ENCODE measurements at regions not wholly inside any gene's neighbourhood (a gene's known extent, or its start where the extent isn't known, plus 50 kb on each side); places are given as distances from the start of the nearest gene placed in this dataset.

DNA sequence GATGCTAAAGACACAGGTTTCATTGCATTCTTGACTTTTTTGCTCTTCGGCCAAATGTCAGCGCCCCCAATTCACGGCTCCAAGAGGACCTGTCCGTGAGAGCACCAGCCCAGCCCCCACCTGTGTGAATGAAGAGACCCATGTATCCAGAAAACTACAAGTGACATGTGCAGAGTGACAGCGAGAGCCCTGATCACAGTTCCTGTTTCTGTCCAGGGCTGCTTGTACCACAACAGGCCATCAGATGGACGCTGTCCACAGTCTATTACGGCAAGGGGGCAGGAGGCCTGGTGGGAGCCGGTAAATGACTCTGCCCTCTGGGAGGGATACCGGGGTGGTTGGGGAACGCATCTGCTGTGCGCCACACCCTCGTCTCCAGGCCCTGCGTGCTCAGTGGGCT lies 520.9 kb upstream of the ID2 start:
- TF ChIP-seq, protein P1, sequence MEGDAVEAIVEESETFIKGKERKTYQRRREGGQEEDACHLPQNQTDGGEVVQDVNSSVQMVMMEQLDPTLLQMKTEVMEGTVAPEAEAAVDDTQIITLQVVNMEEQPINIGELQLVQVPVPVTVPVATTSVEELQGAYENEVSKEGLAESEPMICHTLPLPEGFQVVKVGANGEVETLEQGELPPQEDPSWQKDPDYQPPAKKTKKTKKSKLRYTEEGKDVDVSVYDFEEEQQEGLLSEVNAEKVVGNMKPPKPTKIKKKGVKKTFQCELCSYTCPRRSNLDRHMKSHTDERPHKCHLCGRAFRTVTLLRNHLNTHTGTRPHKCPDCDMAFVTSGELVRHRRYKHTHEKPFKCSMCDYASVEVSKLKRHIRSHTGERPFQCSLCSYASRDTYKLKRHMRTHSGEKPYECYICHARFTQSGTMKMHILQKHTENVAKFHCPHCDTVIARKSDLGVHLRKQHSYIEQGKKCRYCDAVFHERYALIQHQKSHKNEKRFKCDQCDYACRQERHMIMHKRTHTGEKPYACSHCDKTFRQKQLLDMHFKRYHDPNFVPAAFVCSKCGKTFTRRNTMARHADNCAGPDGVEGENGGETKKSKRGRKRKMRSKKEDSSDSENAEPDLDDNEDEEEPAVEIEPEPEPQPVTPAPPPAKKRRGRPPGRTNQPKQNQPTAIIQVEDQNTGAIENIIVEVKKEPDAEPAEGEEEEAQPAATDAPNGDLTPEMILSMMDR (conservative IDR thresholded peaks at IDR 0.05), result no peak
- H3K36me3 Mint-ChIP-seq (ENCODE audit: low read depth), result no peaks in the 10 kb centered on the region
- no peaks in the 10 kb centered on the region for H3K27me3 Mint-ChIP-seq (ENCODE audit: insufficient read depth)
- Histone ChIP-seq H3K36me3 (ENCODE audit: control insufficient read depth, insufficient read depth, low read length) (no peaks in the 10 kb centered on the region), H3K9ac (ENCODE audit: extremely low read depth, low read length, poor library complexity, severe bottlenecking) (no peak overlapping the region), H3K27me3 (ENCODE audit: control insufficient read depth, insufficient read depth, low read length, poor library complexity, severe bottlenecking) (no peaks in the 10 kb centered on the region), H3K4me3 (ENCODE audit: low read length) (no peak overlapping the region), H3K9me3 (ENCODE audit: control insufficient read depth, low read length) (peaks cover 4% of the 10 kb centered on the region), H3K4me1 (ENCODE audit: control insufficient read depth, insufficient read depth, low read length) (no peaks in the 10 kb centered on the region), H3K27ac (ENCODE audit: low read depth, low read length) (no peak overlapping the region)
- no peak overlapping the region for H3K27ac Mint-ChIP-seq
- 93 to 95% methylated on average over 9 to 13 of the region's 13 CpGs for WGBS, 2 experiments (ENCODE audit: insufficient coverage in 1 of 2, insufficient read length in 1 of 2)
- no peak overlapping the region for H3K4me3 Mint-ChIP-seq
- no peak for DNase-seq
- peaks cover 16% of the 10 kb centered on the region for H3K4me1 Mint-ChIP-seq
- peaks cover 3% of the 10 kb centered on the region for H3K9me3 Mint-ChIP-seq

DNA sequence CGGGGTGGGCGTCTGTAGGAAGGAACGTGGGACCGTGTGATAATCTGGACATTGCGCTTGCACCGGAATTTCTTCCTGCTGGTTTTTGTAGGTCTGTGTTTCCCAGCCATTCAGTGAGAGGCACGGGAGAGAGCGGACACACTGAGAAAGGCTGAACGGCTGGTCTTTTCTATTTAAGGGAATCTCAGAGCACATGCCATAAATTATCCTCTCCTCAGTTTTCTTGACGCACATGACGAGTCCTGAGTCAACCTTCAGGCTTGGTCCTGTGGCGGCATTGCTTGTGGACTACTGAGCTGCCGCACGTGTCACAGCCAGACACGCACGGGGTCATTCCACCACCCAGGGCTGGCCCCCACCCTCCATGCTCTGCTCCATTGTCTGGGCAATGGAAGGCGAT lies 519.3 kb upstream of the ID2 start:
- 87 to 96% methylated on average over 16 to 17 of the region's 17 CpGs for WGBS, 2 experiments (ENCODE audit: insufficient coverage in 1 of 2, insufficient read length in 1 of 2)
- Mint-ChIP-seq H3K36me3 (ENCODE audit: low read depth) (no peaks in the 10 kb centered on the region), H3K4me3 (no peak overlapping the region), H3K9me3 (peaks cover 3% of the 10 kb centered on the region), H3K27ac (no peak overlapping the region), H3K4me1 (peaks cover 16% of the 10 kb centered on the region), H3K27me3 (ENCODE audit: insufficient read depth) (no peaks in the 10 kb centered on the region)
- H3K4me1 ChIP-seq (ENCODE audit: control insufficient read depth, insufficient read depth, low read length), result no peaks in the 10 kb centered on the region
- peak overlapping the region; percentile 68 for H3K27ac ChIP-seq (ENCODE audit: low read depth, low read length)
- no peaks in the 10 kb centered on the region for H3K9me3 ChIP-seq (ENCODE audit: control insufficient read depth, low read length)
- H3K36me3 ChIP-seq (ENCODE audit: control insufficient read depth, insufficient read depth, low read length), result no peaks in the 10 kb centered on the region
- no peaks in the 10 kb centered on the region for H3K27me3 ChIP-seq (ENCODE audit: control insufficient read depth, insufficient read depth, low read length, poor library complexity, severe bottlenecking)
- H3K4me3 ChIP-seq (ENCODE audit: low read length), result no peak overlapping the region
- H3K9ac ChIP-seq (ENCODE audit: extremely low read depth, low read length, poor library complexity, severe bottlenecking), result no peak overlapping the region
- no peak for DNase-seq
- TF ChIP-seq, protein P1 (conservative IDR thresholded peaks at IDR 0.05), result no peak

DNA sequence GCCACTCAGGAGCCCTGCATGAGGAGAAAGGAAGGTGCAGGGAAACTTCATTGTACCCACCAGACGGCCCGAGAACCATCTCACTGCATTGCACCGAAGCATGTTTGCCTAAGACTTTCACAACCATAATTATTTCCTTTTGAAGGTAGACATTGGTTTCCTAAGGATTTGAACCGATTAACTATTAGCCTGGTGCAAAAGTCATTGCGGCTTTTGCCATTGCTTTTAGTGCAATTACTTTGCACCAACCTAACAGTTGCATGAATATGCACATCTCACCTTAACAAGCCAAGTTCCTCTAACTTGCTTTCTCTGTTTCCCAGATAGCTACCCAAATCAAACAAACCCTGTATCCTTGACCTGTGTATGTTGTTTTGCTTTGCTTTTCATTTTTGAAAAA lies 516.3 kb upstream of the ID2 start:
- Histone ChIP-seq H3K36me3 (ENCODE audit: control insufficient read depth, insufficient read depth, low read length) (no peaks in the 10 kb centered on the region), H3K9me3 (ENCODE audit: control insufficient read depth, low read length) (no peaks in the 10 kb centered on the region), H3K9ac (ENCODE audit: extremely low read depth, low read length, poor library complexity, severe bottlenecking) (no peak overlapping the region), H3K4me3 (ENCODE audit: low read length) (no peak overlapping the region), H3K4me1 (ENCODE audit: control insufficient read depth, insufficient read depth, low read length) (peaks cover 3% of the 10 kb centered on the region), H3K27me3 (ENCODE audit: control insufficient read depth, insufficient read depth, low read length, poor library complexity, severe bottlenecking) (no peaks in the 10 kb centered on the region), H3K27ac (ENCODE audit: low read depth, low read length) (no peak overlapping the region)
- no peak overlapping the region for H3K27ac Mint-ChIP-seq
- no peak for DNase-seq
- H3K9me3 Mint-ChIP-seq, result no peaks in the 10 kb centered on the region
- TF ChIP-seq, protein P1 (conservative IDR thresholded peaks at IDR 0.05), result no peak
- H3K36me3 Mint-ChIP-seq (ENCODE audit: low read depth), result no peaks in the 10 kb centered on the region
- no peaks in the 10 kb centered on the region for H3K27me3 Mint-ChIP-seq (ENCODE audit: insufficient read depth)
- 89 to 98% methylated on average over 4 to 5 of the region's 5 CpGs for WGBS, 2 experiments (ENCODE audit: insufficient coverage in 1 of 2, insufficient read length in 1 of 2)
- peaks cover 17% of the 10 kb centered on the region for H3K4me1 Mint-ChIP-seq
- H3K4me3 Mint-ChIP-seq, result no peak overlapping the region

Data from endodermal cell (in vitro differentiated cells).